Duodenal mucosa (tissue), 2 donors: ENCODE measurements at regions not wholly inside any gene's neighbourhood (a gene's known extent, or its start where the extent isn't known, plus 50 kb on each side); places are given as distances from the start of the nearest gene placed in this dataset.
"Not testable (repeated sequence)": the region's sequence is repeated elsewhere in the genome, so short reads cannot be mapped to it uniquely, and the experiment has no call there.

Source experiments
- H3K27ac ChIP-seq: one replicate; pipeline ENCODE4 v1.7.0; 2013; ENCODE audit warnings: low read depth, low read length
- H3K27me3 ChIP-seq, 2 donors: one replicate each; pipeline ENCODE4 v1.7.0; 2013; ENCODE audit warnings: low read length in 2 of 2, control low read depth in 1 of 2; ENCODE audit not compliant: insufficient read depth in 2 of 2, control insufficient read depth in 1 of 2
- H3K36me3 ChIP-seq, 2 donors: one replicate each; pipeline ENCODE4 v1.7.0; 2013; ENCODE audit warnings: low read length in 2 of 2, control low read depth in 1 of 2; ENCODE audit not compliant: insufficient read depth in 2 of 2, control insufficient read depth in 1 of 2
- H3K4me1 ChIP-seq, 2 donors: one replicate each; pipeline ENCODE4 v1.7.0; 2013; ENCODE audit warnings: low read length in 2 of 2, control low read depth in 1 of 2; ENCODE audit not compliant: insufficient read depth in 2 of 2, control insufficient read depth in 1 of 2
- H3K4me3 ChIP-seq, 2 donors: one replicate each; pipeline ENCODE4 v1.7.0; 2013; ENCODE audit warnings: low read length in 2 of 2, low read depth in 1 of 2
- H3K9ac ChIP-seq, 2 donors: one replicate each; pipeline ENCODE4 v1.7.0; 2013; ENCODE audit warnings: low read length in 2 of 2, low read depth in 1 of 2
- H3K9me3 ChIP-seq, 2 donors: one replicate each; pipeline ENCODE4 v1.7.0; 2013; ENCODE audit warnings: low read length in 2 of 2, control low read depth in 1 of 2; ENCODE audit not compliant: control insufficient read depth in 1 of 2

- H3K4me3 ChIP-seq, H3K4me1 ChIP-seq, H3K36me3 ChIP-seq, H3K9ac ChIP-seq, H3K27ac ChIP-seq, H3K9me3 ChIP-seq, H3K27me3 ChIP-seq: not testable (repeated sequence)
These were observed 340.2 kb upstream of the MEIS1 start for GRCh38 chr2:66094689-66095088.

- no peak overlapping the region for H3K4me3 ChIP-seq
- H3K4me1 ChIP-seq = no peaks in the 10 kb centered on the region
- no peaks in the 10 kb centered on the region for H3K36me3 ChIP-seq
- no peaks in the 10 kb centered on the region for H3K27me3 ChIP-seq
- H3K27ac ChIP-seq = no peak overlapping the region
- no peaks in the 10 kb centered on the region for H3K9me3 ChIP-seq
- H3K9ac ChIP-seq = no peak overlapping the region
These were observed 341.6 kb upstream of the MEIS1 start for GRCh38 chr2:66093371-66093770.

GRCh38 chr2:66084948-66085590 is 349.9 kb upstream of the MEIS1 start:
- Histone ChIP-seq H3K9me3 (peaks cover 0 to 4% of the 10 kb centered on the region in 2 donors), H3K27ac (no peak overlapping the region)

GRCh38 chr2:66082581-66082980 is 352.3 kb upstream of the MEIS1 start:
- no peak overlapping the region for H3K27ac ChIP-seq
- no peaks in the 10 kb centered on the region for H3K4me1 ChIP-seq
- H3K4me3 ChIP-seq = no peak overlapping the region
- no peak overlapping the region for H3K9ac ChIP-seq
- no peaks in the 10 kb centered on the region for H3K27me3 ChIP-seq
- H3K9me3 ChIP-seq = peaks cover 0 to 4% of the 10 kb centered on the region in 2 donors
- H3K36me3 ChIP-seq = no peaks in the 10 kb centered on the region

More at GRCh38 chr2:66084948-66085590, 349.9 kb upstream of the MEIS1 start:
- H3K4me3 ChIP-seq = no peak overlapping the region
- H3K36me3 ChIP-seq = no peaks in the 10 kb centered on the region
- H3K9ac ChIP-seq = no peak overlapping the region
- no peaks in the 10 kb centered on the region for H3K27me3 ChIP-seq
- H3K4me1 ChIP-seq = no peaks in the 10 kb centered on the region

- Histone ChIP-seq H3K27me3 (no peaks in the 10 kb centered on the region), H3K9me3 (no peaks in the 10 kb centered on the region), H3K4me3 (no peak overlapping the region), H3K27ac (no peak overlapping the region), H3K9ac (no peak overlapping the region), H3K4me1 (no peaks in the 10 kb centered on the region), H3K36me3 (no peaks in the 10 kb centered on the region)
These were observed 354.8 kb upstream of the MEIS1 start for GRCh38 chr2:66080127-66080526.

GRCh38 chr2:66073172-66073571 is 361.8 kb upstream of the MEIS1 start:
- no peaks in the 10 kb centered on the region for H3K4me1 ChIP-seq
- peaks cover 0 to 4% of the 10 kb centered on the region in 2 donors for H3K27me3 ChIP-seq
- no peaks in the 10 kb centered on the region for H3K36me3 ChIP-seq
- no peaks in the 10 kb centered on the region for H3K9me3 ChIP-seq
- H3K4me3 ChIP-seq = no peak overlapping the region
- H3K9ac ChIP-seq = no peak overlapping the region
- H3K27ac ChIP-seq = no peak overlapping the region

- Histone ChIP-seq H3K27me3 (peaks cover 0 to 4% of the 10 kb centered on the region in 2 donors), H3K9ac (no peak overlapping the region), H3K4me3 (no peak overlapping the region), H3K27ac (no peak overlapping the region), H3K4me1 (no peaks in the 10 kb centered on the region), H3K36me3 (no peaks in the 10 kb centered on the region), H3K9me3 (no peaks in the 10 kb centered on the region)
These were observed 364.0 kb upstream of the MEIS1 start for GRCh38 chr2:66070721-66071602.

GRCh38 chr2:66069937-66070720 is 364.8 kb upstream of the MEIS1 start:
- no peak overlapping the region for H3K4me3 ChIP-seq

GRCh38 chr2:66066032-66066431 is 368.9 kb upstream of the MEIS1 start:
- H3K27ac ChIP-seq = no peak overlapping the region

More at GRCh38 chr2:66069937-66070720, 364.8 kb upstream of the MEIS1 start:
- H3K27me3 ChIP-seq = peaks cover 0 to 4% of the 10 kb centered on the region in 2 donors
- no peaks in the 10 kb centered on the region for H3K36me3 ChIP-seq
- no peak overlapping the region for H3K27ac ChIP-seq
- no peaks in the 10 kb centered on the region for H3K9me3 ChIP-seq
- H3K9ac ChIP-seq = no peak overlapping the region
- H3K4me1 ChIP-seq = no peaks in the 10 kb centered on the region

GRCh38 chr2:66059332-66059731 is 375.6 kb upstream of the MEIS1 start:
- no peaks in the 10 kb centered on the region for H3K36me3 ChIP-seq
- H3K27me3 ChIP-seq = no peaks in the 10 kb centered on the region
- no peak overlapping the region for H3K4me3 ChIP-seq
- no peaks in the 10 kb centered on the region for H3K9me3 ChIP-seq
- no peaks in the 10 kb centered on the region for H3K4me1 ChIP-seq
- no peak overlapping the region for H3K9ac ChIP-seq
- H3K27ac ChIP-seq = no peak overlapping the region

More at GRCh38 chr2:66066032-66066431, 368.9 kb upstream of the MEIS1 start:
- Histone ChIP-seq H3K27me3 (peaks cover 0 to 4% of the 10 kb centered on the region in 2 donors), H3K36me3 (no peaks in the 10 kb centered on the region), H3K9ac (no peak overlapping the region), H3K4me1 (no peaks in the 10 kb centered on the region), H3K4me3 (no peak overlapping the region), H3K9me3 (no peaks in the 10 kb centered on the region)
